A549 (cell line): ENCODE measurements at regions not wholly inside any gene's neighbourhood (a gene's known extent, or its start where the extent isn't known, plus 50 kb on each side); places are given as distances from the start of the nearest gene placed in this dataset.

Source experiments
- CTCF ChIP-seq: fragments of >200 bp; sonication (Bioruptor Twin); formaldehyde crosslinking; IDR thresholded peaks from 3 replicates; pipeline ENCODE4 v1.5.1; 2016
- EHMT2 ChIP-seq: fragments of 200-600 bp; sonication (generic); IDR thresholded peaks from 2 replicates; pipeline ENCODE4 v1.6.1; 2016; ENCODE audit warnings: antibody characterized with exemption, low read depth, mild to moderate bottlenecking, moderate library complexity
- MAX ChIP-seq: IDR thresholded peaks from 2 replicates; pipeline ENCODE4 v1.6.1; 2012
- PBX3 ChIP-seq: IDR thresholded peaks from 2 replicates; pipeline ENCODE4 v1.6.1; 2012
- POLR2A ChIP-seq: IDR thresholded peaks from 2 replicates; pipeline ENCODE4 v1.6.1; 2012; ENCODE audit warnings: mild to moderate bottlenecking, low read length

GRCh38 chr13:111634410-111634809 is 314.0 kb downstream of the TEX29 start:
- TF ChIP-seq MAX (no peak), POLR2A (no peak), CTCF (no peak), EHMT2 (no peak), PBX3 (no peak)
